ENCODE measurements at regions not wholly inside any gene's neighbourhood (a gene's known extent, or its start where the extent isn't known, plus 50 kb on each side); places are given as distances from the start of the nearest gene placed in this dataset.
"Not testable (repeated sequence)": the region's sequence is repeated elsewhere in the genome, so short reads cannot be mapped to it uniquely, and the experiment has no call there.

GRCh38 chr15:26242565-26243071, 379.5 kb upstream of the ATP10A start:
- Histone ChIP-seq H3K4me1 (ENCODE audit: control insufficient read depth in 3 of 3, insufficient read depth in 3 of 3, low read length in 3 of 3) (no peaks in the 10 kb centered on the region), H3K4me3 (ENCODE audit: low read length in 3 of 3) (no peak overlapping the region), H3K27ac (ENCODE audit: low read depth, low read length) (no peak overlapping the region), H3K9ac (ENCODE audit: low read depth in 1 of 3, low read length in 3 of 3) (no peak overlapping the region), H3K36me3 (ENCODE audit: control insufficient read depth in 3 of 3, insufficient read depth in 3 of 3, low read length in 3 of 3) (no peaks in the 10 kb centered on the region), H3K9me3 (ENCODE audit: control insufficient read depth in 3 of 3, low read length in 3 of 3) (peaks cover 2% of the 10 kb centered on the region in 3 donors), H3K27me3 (ENCODE audit: control insufficient read depth in 3 of 3, insufficient read depth in 3 of 3, low read length in 3 of 3) (no peaks in the 10 kb centered on the region)

DNA sequence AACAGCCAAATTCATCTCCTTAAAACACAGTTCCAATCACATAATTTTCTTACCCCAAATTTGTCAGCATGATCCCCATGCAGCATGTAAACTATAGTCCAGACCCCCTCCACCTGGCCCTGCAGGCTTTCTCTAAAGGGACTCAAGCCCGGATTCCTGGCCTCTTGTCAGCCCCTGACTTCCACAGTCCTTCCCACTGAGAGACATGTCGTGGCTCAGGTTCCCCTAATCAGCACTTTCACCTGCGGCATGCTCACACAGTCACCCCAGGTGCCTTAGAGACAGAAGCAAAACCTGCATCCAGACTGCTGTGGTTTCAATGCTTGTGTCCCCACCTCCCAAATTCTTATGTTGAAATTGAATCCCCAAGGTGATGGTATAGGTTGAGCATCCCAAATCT, 372.7 kb upstream of the ATP10A start:
- Histone ChIP-seq H3K27me3 (ENCODE audit: control insufficient read depth in 3 of 3, insufficient read depth in 3 of 3, low read length in 3 of 3) (no peaks in the 10 kb centered on the region), H3K36me3 (ENCODE audit: control insufficient read depth in 3 of 3, insufficient read depth in 3 of 3, low read length in 3 of 3) (no peaks in the 10 kb centered on the region), H3K4me1 (ENCODE audit: control insufficient read depth in 3 of 3, insufficient read depth in 3 of 3, low read length in 3 of 3) (no peaks in the 10 kb centered on the region), H3K9ac (ENCODE audit: low read depth in 1 of 3, low read length in 3 of 3) (no peak overlapping the region), H3K27ac (ENCODE audit: low read depth, low read length) (no peak overlapping the region), H3K9me3 (ENCODE audit: control insufficient read depth in 3 of 3, low read length in 3 of 3) (no peaks in the 10 kb centered on the region), H3K4me3 (ENCODE audit: low read length in 3 of 3) (no peak overlapping the region)

- Histone ChIP-seq H3K27ac (ENCODE audit: low read depth, low read length) (no peak overlapping the region), H3K9ac (ENCODE audit: low read depth in 1 of 3, low read length in 3 of 3) (no peak overlapping the region), H3K4me1 (ENCODE audit: control insufficient read depth in 3 of 3, insufficient read depth in 3 of 3, low read length in 3 of 3) (no peaks in the 10 kb centered on the region), H3K9me3 (ENCODE audit: control insufficient read depth in 3 of 3, low read length in 3 of 3) (no peaks in the 10 kb centered on the region), H3K4me3 (ENCODE audit: low read length in 3 of 3) (no peak overlapping the region), H3K27me3 (ENCODE audit: control insufficient read depth in 3 of 3, insufficient read depth in 3 of 3, low read length in 3 of 3) (no peaks in the 10 kb centered on the region), H3K36me3 (ENCODE audit: control insufficient read depth in 3 of 3, insufficient read depth in 3 of 3, low read length in 3 of 3) (no peaks in the 10 kb centered on the region)
Observed at GRCh38 chr15:26234976-26235767, 372.0 kb upstream of the ATP10A start.

DNA sequence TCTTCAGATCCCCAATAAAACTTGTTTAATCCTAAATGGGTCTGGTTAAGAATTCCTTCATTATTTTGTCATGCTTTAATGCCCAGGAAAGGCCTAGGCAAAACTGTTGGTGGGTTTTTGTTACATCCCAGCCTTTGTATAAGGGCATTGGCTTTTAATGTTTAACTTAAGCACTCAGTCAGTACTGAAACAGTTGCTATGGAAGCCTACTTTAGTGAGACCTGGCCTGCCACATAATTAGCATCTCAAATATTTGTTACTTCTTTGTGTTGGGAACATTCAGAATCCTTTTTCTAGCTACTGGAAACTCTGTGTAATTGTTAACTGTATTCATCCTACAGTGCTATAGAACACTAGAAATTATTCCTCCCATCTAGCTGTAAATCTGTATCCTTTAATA, 369.6 kb upstream of the ATP10A start:
- Histone ChIP-seq H3K9me3 (ENCODE audit: control insufficient read depth in 3 of 3, low read length in 3 of 3) (no peaks in the 10 kb centered on the region), H3K9ac (ENCODE audit: low read depth in 1 of 3, low read length in 3 of 3) (no peak overlapping the region)

DNA sequence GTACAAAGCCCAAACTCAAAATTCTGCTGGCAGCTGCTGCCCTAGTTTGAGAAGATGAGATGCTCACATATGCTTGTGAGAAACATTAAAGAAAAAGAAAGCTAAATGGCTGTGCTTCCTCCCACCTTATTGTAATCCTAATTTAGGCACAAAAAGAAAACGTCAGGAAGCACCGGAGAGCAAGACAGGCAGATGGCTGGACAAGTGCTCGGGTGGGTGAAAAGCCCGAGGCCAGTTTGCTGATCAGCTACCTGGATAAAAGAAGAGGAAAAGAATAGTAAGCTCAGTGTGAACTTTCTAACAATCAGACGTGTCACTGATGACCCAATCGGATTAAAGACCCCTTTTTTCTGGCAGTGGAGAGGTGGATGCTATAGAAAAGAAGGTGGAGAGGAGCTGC, 368.0 kb upstream of the ATP10A start:
- Histone ChIP-seq H3K27ac (ENCODE audit: low read depth, low read length) (no peak overlapping the region), H3K4me1 (ENCODE audit: control insufficient read depth in 3 of 3, insufficient read depth in 3 of 3, low read length in 3 of 3) (no peaks in the 10 kb centered on the region), H3K36me3 (ENCODE audit: control insufficient read depth in 3 of 3, insufficient read depth in 3 of 3, low read length in 3 of 3) (no peaks in the 10 kb centered on the region), H3K9me3 (ENCODE audit: control insufficient read depth in 3 of 3, low read length in 3 of 3) (no peaks in the 10 kb centered on the region), H3K27me3 (ENCODE audit: control insufficient read depth in 3 of 3, insufficient read depth in 3 of 3, low read length in 3 of 3) (no peaks in the 10 kb centered on the region), H3K4me3 (ENCODE audit: low read length in 3 of 3) (no peak overlapping the region), H3K9ac (ENCODE audit: low read depth in 1 of 3, low read length in 3 of 3) (no peak overlapping the region)

More for the DNA sequence above, 369.6 kb upstream of the ATP10A start:
- Histone ChIP-seq H3K27ac (ENCODE audit: low read depth, low read length) (no peak overlapping the region), H3K27me3 (ENCODE audit: control insufficient read depth in 3 of 3, insufficient read depth in 3 of 3, low read length in 3 of 3) (no peaks in the 10 kb centered on the region), H3K4me3 (ENCODE audit: low read length in 3 of 3) (no peak overlapping the region), H3K4me1 (ENCODE audit: control insufficient read depth in 3 of 3, insufficient read depth in 3 of 3, low read length in 3 of 3) (no peaks in the 10 kb centered on the region), H3K36me3 (ENCODE audit: control insufficient read depth in 3 of 3, insufficient read depth in 3 of 3, low read length in 3 of 3) (no peaks in the 10 kb centered on the region)

DNA sequence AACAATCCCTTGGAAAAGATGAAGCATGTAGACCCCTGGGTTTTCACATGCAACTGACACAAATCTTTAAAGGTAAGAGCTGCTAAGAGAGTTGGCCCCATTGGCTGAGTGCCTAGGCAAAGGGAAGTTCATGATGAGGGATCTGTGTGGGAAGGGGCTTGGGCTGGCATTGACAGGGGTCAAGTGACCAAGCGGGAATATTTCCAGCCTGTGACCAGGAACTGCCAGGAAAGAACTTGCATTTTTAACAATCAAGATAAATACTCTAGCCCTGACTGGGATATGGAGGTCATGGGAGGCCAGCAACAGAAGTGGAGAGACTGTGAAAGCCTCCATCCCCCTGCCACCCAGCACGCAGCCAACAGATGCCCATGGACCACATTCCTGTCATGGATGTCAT, 361.1 kb upstream of the ATP10A start:
- Histone ChIP-seq H3K9ac (ENCODE audit: low read depth in 1 of 3, low read length in 3 of 3) (no peak overlapping the region), H3K27ac (ENCODE audit: low read depth, low read length) (no peak overlapping the region), H3K36me3 (ENCODE audit: control insufficient read depth in 3 of 3, insufficient read depth in 3 of 3, low read length in 3 of 3) (no peaks in the 10 kb centered on the region), H3K4me3 (ENCODE audit: low read length in 3 of 3) (no peak overlapping the region), H3K9me3 (ENCODE audit: control insufficient read depth in 3 of 3, low read length in 3 of 3) (no peaks in the 10 kb centered on the region), H3K27me3 (ENCODE audit: control insufficient read depth in 3 of 3, insufficient read depth in 3 of 3, low read length in 3 of 3) (no peaks in the 10 kb centered on the region), H3K4me1 (ENCODE audit: control insufficient read depth in 3 of 3, insufficient read depth in 3 of 3, low read length in 3 of 3) (no peaks in the 10 kb centered on the region)

- H3K27me3 ChIP-seq (ENCODE audit: control insufficient read depth in 3 of 3, insufficient read depth in 3 of 3, low read length in 3 of 3): no peaks in the 10 kb centered on the region
- H3K4me1 ChIP-seq (ENCODE audit: control insufficient read depth in 3 of 3, insufficient read depth in 3 of 3, low read length in 3 of 3): no peaks in the 10 kb centered on the region
- H3K4me3 ChIP-seq (ENCODE audit: low read length in 3 of 3): no peak overlapping the region
- no peaks in the 10 kb centered on the region for H3K9me3 ChIP-seq (ENCODE audit: control insufficient read depth in 3 of 3, low read length in 3 of 3)
- H3K27ac ChIP-seq (ENCODE audit: low read depth, low read length): no peak overlapping the region
- no peak overlapping the region for H3K9ac ChIP-seq (ENCODE audit: low read depth in 1 of 3, low read length in 3 of 3)
- H3K36me3 ChIP-seq (ENCODE audit: control insufficient read depth in 3 of 3, insufficient read depth in 3 of 3, low read length in 3 of 3): no peaks in the 10 kb centered on the region
Observed at GRCh38 chr15:26223720-26224119, 360.6 kb upstream of the ATP10A start.

GRCh38 chr15:26222781-26223180, 359.7 kb upstream of the ATP10A start:
- Histone ChIP-seq H3K9me3 (ENCODE audit: control insufficient read depth in 3 of 3, low read length in 3 of 3) (no peaks in the 10 kb centered on the region), H3K4me1 (ENCODE audit: control insufficient read depth in 3 of 3, insufficient read depth in 3 of 3, low read length in 3 of 3) (no peaks in the 10 kb centered on the region), H3K27ac (ENCODE audit: low read depth, low read length) (no peak overlapping the region), H3K27me3 (ENCODE audit: control insufficient read depth in 3 of 3, insufficient read depth in 3 of 3, low read length in 3 of 3) (no peaks in the 10 kb centered on the region), H3K9ac (ENCODE audit: low read depth in 1 of 3, low read length in 3 of 3) (no peak overlapping the region), H3K36me3 (ENCODE audit: control insufficient read depth in 3 of 3, insufficient read depth in 3 of 3, low read length in 3 of 3) (no peaks in the 10 kb centered on the region), H3K4me3 (ENCODE audit: low read length in 3 of 3) (no peak overlapping the region)

GRCh38 chr15:26217043-26217442, 353.9 kb upstream of the ATP10A start:
- not testable (repeated sequence) for H3K9ac ChIP-seq (ENCODE audit: low read depth in 1 of 3, low read length in 3 of 3); H3K27ac ChIP-seq (ENCODE audit: low read depth, low read length); H3K36me3 ChIP-seq (ENCODE audit: control insufficient read depth in 3 of 3, insufficient read depth in 3 of 3, low read length in 3 of 3)

DNA sequence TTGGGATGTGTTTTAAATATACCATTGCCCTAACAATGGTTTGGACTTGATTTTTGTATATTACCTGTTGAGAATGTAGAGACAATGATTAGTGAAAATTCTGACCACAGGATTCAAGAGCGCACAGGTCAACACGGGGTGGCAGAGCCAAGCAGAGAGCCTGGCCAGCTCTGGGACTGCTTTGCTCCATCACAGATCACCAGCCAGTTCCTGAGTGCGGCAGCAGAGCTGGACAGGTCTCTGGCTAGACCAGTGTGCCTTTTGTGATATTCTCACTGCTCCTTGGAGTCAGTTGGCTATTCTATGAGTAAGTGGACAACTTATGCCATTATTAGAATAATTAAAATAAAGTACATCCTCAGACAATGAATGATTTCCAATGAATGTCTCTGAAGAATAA, 351.2 kb upstream of the ATP10A start:
- Histone ChIP-seq H3K4me3 (ENCODE audit: low read length in 3 of 3) (no peak overlapping the region), H3K4me1 (ENCODE audit: control insufficient read depth in 3 of 3, insufficient read depth in 3 of 3, low read length in 3 of 3) (no peaks in the 10 kb centered on the region), H3K9me3 (ENCODE audit: control insufficient read depth in 3 of 3, low read length in 3 of 3) (no peaks in the 10 kb centered on the region), H3K36me3 (ENCODE audit: control insufficient read depth in 3 of 3, insufficient read depth in 3 of 3, low read length in 3 of 3) (no peaks in the 10 kb centered on the region), H3K9ac (ENCODE audit: low read depth in 1 of 3, low read length in 3 of 3) (no peak overlapping the region), H3K27ac (ENCODE audit: low read depth, low read length) (no peak overlapping the region), H3K27me3 (ENCODE audit: control insufficient read depth in 3 of 3, insufficient read depth in 3 of 3, low read length in 3 of 3) (no peaks in the 10 kb centered on the region)

More at GRCh38 chr15:26217043-26217442, 353.9 kb upstream of the ATP10A start:
- not testable (repeated sequence) for H3K27me3 ChIP-seq (ENCODE audit: control insufficient read depth in 3 of 3, insufficient read depth in 3 of 3, low read length in 3 of 3); H3K4me1 ChIP-seq (ENCODE audit: control insufficient read depth in 3 of 3, insufficient read depth in 3 of 3, low read length in 3 of 3); H3K4me3 ChIP-seq (ENCODE audit: low read length in 3 of 3); H3K9me3 ChIP-seq (ENCODE audit: control insufficient read depth in 3 of 3, low read length in 3 of 3)
